NB4 (cell line): ENCODE measurements at regions not wholly inside any gene's neighbourhood (a gene's known extent, or its start where the extent isn't known, plus 50 kb on each side); places are given as distances from the start of the nearest gene placed in this dataset.
"Not testable (repeated sequence)": the region's sequence is repeated elsewhere in the genome, so short reads cannot be mapped to it uniquely, and the experiment has no call there.

Experiments used
- CTCF ChIP-seq: IDR thresholded peaks from one replicate; pipeline ENCODE4 v1.5.1; 2012; ENCODE audit warnings: low read depth, low read length
- MAX ChIP-seq: IDR thresholded peaks from 2 replicates; pipeline ENCODE4 v1.6.1; 2011; ENCODE audit warnings: low read depth, low read length
- MYC ChIP-seq: IDR thresholded peaks from 2 replicates; pipeline ENCODE4 v1.6.1; 2011; ENCODE audit warnings: low read depth, low read length
- POLR2A ChIP-seq: IDR thresholded peaks from 2 replicates; pipeline ENCODE4 v1.6.1; 2011; ENCODE audit warnings: mild to moderate bottlenecking; ENCODE audit not compliant: insufficient read length; ENCODE audit errors: extremely low read depth

GRCh38 chrX:92081250-92081649 is 302.1 kb downstream of the PCDH11X start:
- TF ChIP-seq CTCF, POLR2A, MAX, MYC: not testable (repeated sequence)
